Osteocyte (in vitro differentiated cells): ENCODE measurements at regions not wholly inside any gene's neighbourhood (a gene's known extent, or its start where the extent isn't known, plus 50 kb on each side); places are given as distances from the start of the nearest gene placed in this dataset.
A peak's percentile ranks its signal among the peaks of the same experiment; 100 is the strongest.

Source experiments
- DNase-seq: peaks from one replicate; pipeline ENCODE4 v3.0.0; 2021; ENCODE audit warnings: mixed read lengths; ENCODE audit not compliant: unreplicated experiment; ENCODE audit errors: extremely low spot score
- H3K27ac Mint-ChIP-seq: one replicate; pipeline ENCODE4 v1.8.0; 2021; ENCODE audit warnings: mild to moderate bottlenecking, mixed read lengths; ENCODE audit not compliant: unreplicated experiment
- H3K27me3 Mint-ChIP-seq: one replicate; pipeline ENCODE4 v1.8.0; 2021; ENCODE audit warnings: mixed read lengths; ENCODE audit not compliant: unreplicated experiment
- H3K36me3 Mint-ChIP-seq: one replicate; pipeline ENCODE4 v1.8.0; 2021; ENCODE audit warnings: mixed read lengths; ENCODE audit not compliant: unreplicated experiment
- H3K4me1 Mint-ChIP-seq: one replicate; pipeline ENCODE4 v1.8.0; 2021; ENCODE audit warnings: mixed read lengths; ENCODE audit not compliant: unreplicated experiment
- H3K4me3 Mint-ChIP-seq: one replicate; pipeline ENCODE4 v1.8.0; 2021; ENCODE audit warnings: mild to moderate bottlenecking, moderate library complexity, mixed read lengths; ENCODE audit not compliant: unreplicated experiment
- H3K9me3 Mint-ChIP-seq: one replicate; pipeline ENCODE4 v1.8.0; 2021; ENCODE audit warnings: mixed read lengths; ENCODE audit not compliant: unreplicated experiment
- TF ChIP-seq, protein P1 (sequence below): fragments of 200-600 bp; sonication (generic); IDR thresholded peaks from 2 replicates; pipeline ENCODE4 v1.5.0; 2021; ENCODE audit warnings: antibody characterized with exemption, mild to moderate bottlenecking, moderate library complexity

DNA sequence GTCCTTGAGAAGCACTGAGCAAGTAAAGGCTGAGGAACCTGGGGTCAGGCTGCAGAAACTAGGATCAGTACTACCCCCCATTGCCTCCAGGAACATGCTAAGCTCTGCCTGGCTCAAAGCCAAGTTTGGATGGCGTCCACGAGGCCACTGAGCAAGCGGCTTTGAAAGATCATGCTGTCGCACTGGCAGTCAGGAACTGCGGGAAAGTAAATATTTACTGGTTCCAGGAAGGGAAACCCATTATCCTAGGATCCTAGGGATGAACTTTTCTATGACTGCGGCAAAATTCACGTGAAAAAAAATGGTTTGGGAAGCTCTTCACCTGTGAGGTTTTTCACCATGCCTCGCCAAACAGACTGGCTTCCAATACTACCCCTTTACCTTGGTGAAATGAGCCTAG lies 75.3 kb upstream of the PJA2 start:
- Mint-ChIP-seq H3K4me1 (no peaks in the 10 kb centered on the region), H3K27me3 (peaks cover 5% of the 10 kb centered on the region), H3K9me3 (no peaks in the 10 kb centered on the region), H3K27ac (no peak overlapping the region), H3K36me3 (no peaks in the 10 kb centered on the region), H3K4me3 (no peak overlapping the region)
- TF ChIP-seq, protein P1, sequence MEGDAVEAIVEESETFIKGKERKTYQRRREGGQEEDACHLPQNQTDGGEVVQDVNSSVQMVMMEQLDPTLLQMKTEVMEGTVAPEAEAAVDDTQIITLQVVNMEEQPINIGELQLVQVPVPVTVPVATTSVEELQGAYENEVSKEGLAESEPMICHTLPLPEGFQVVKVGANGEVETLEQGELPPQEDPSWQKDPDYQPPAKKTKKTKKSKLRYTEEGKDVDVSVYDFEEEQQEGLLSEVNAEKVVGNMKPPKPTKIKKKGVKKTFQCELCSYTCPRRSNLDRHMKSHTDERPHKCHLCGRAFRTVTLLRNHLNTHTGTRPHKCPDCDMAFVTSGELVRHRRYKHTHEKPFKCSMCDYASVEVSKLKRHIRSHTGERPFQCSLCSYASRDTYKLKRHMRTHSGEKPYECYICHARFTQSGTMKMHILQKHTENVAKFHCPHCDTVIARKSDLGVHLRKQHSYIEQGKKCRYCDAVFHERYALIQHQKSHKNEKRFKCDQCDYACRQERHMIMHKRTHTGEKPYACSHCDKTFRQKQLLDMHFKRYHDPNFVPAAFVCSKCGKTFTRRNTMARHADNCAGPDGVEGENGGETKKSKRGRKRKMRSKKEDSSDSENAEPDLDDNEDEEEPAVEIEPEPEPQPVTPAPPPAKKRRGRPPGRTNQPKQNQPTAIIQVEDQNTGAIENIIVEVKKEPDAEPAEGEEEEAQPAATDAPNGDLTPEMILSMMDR, result no peak
- DNase-seq, result no peak

DNA sequence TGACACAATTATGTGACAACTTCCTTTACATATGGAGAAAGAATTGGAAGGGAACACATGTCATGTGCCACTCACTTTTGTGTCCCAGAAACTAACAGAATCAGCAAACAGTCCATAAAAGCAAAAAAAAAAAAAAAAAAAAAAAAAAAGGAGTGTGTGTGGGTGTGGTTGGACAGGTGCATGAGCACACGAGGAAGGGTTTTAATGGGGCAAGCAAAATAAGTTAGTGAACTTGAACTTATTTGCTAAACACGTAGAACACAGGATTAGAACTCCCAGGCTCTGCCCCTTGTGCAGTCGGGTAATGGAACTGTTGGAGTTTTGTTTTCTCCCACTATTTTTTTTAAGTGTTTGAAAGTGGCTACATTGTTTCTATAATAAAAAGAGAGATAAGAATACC lies 74.8 kb upstream of the PJA2 start:
- no peak for DNase-seq
- Mint-ChIP-seq H3K27me3 (peaks cover 5% of the 10 kb centered on the region), H3K4me1 (no peaks in the 10 kb centered on the region), H3K4me3 (no peak overlapping the region), H3K27ac (no peak overlapping the region), H3K36me3 (no peaks in the 10 kb centered on the region), H3K9me3 (no peaks in the 10 kb centered on the region)
- TF ChIP-seq, protein P1, result no peak

- no peak overlapping the region for H3K27ac Mint-ChIP-seq
- H3K27me3 Mint-ChIP-seq, result peaks cover 3% of the 10 kb centered on the region
- no peaks in the 10 kb centered on the region for H3K4me1 Mint-ChIP-seq
- no peaks in the 10 kb centered on the region for H3K9me3 Mint-ChIP-seq
- H3K4me3 Mint-ChIP-seq, result no peak overlapping the region
- no peak for DNase-seq
- no peaks in the 10 kb centered on the region for H3K36me3 Mint-ChIP-seq
- TF ChIP-seq, protein P1, result no peak
These were observed 73.7 kb upstream of the PJA2 start for GRCh38 chr5:109483395-109483971.

GRCh38 chr5:109482748-109483147 lies 73.0 kb upstream of the PJA2 start:
- Mint-ChIP-seq H3K36me3 (no peaks in the 10 kb centered on the region), H3K4me3 (no peak overlapping the region), H3K27ac (no peak overlapping the region), H3K9me3 (no peaks in the 10 kb centered on the region), H3K27me3 (peaks cover 3% of the 10 kb centered on the region), H3K4me1 (no peaks in the 10 kb centered on the region)
- DNase-seq, result no peak
- TF ChIP-seq, protein P1, result no peak

- no peak overlapping the region for H3K4me3 Mint-ChIP-seq
- no peak overlapping the region for H3K27ac Mint-ChIP-seq
- H3K9me3 Mint-ChIP-seq, result no peaks in the 10 kb centered on the region
- no peak for DNase-seq
- no peaks in the 10 kb centered on the region for H3K4me1 Mint-ChIP-seq
- no peaks in the 10 kb centered on the region for H3K36me3 Mint-ChIP-seq
- TF ChIP-seq, protein P1, result peak; percentile 63
- H3K27me3 Mint-ChIP-seq, result no peaks in the 10 kb centered on the region
These were observed 69.6 kb upstream of the PJA2 start for GRCh38 chr5:109479260-109479860.
